GM23338 (cell line): ENCODE measurements at regions not wholly inside any gene's neighbourhood (a gene's known extent, or its start where the extent isn't known, plus 50 kb on each side); places are given as distances from the start of the nearest gene placed in this dataset.

ENCODE experiments used
- ATAC-seq: fragments of 200-7000 bp; cut with Tn5 transposase; 3 replicates; pipeline ENCODE4 v1.9.1; 2020
- DNase-seq: peaks from one replicate; pipeline ENCODE4 v3.0.0-alpha.2; 2015; ENCODE audit warnings: low spot score
- H2AFZ ChIP-seq: fragments of 200-600 bp; sonication (generic); 2 replicates; pipeline ENCODE4 v1.8.0; 2016; ENCODE audit warnings: antibody characterized with exemption, mild to moderate bottlenecking, moderate library complexity
- H3F3A ChIP-seq: fragments of 200-600 bp; sonication (generic); replicated peaks from 2 replicates; pipeline ENCODE4 v1.8.0; 2017; ENCODE audit warnings: antibody characterized with exemption, mixed run types, low read depth
- H3K27ac ChIP-seq: fragments of 200-600 bp; sonication (generic); 2 replicates; pipeline ENCODE4 v1.6.1; 2016; ENCODE audit warnings: low read depth
- H3K27me3 ChIP-seq: fragments of 200-600 bp; sonication (generic); 2 replicates; pipeline ENCODE4 v1.8.0; 2016; ENCODE audit warnings: mild to moderate bottlenecking, mixed run types, moderate library complexity; ENCODE audit not compliant: insufficient read depth
- H3K36me3 ChIP-seq: fragments of 200-600 bp; sonication (generic); 2 replicates; pipeline ENCODE4 v1.8.0; 2016; ENCODE audit warnings: mild to moderate bottlenecking; ENCODE audit not compliant: insufficient read depth
- H3K4me1 ChIP-seq: fragments of 200-600 bp; sonication (generic); 2 replicates; pipeline ENCODE4 v1.8.0; 2016; ENCODE audit warnings: mild to moderate bottlenecking, moderate library complexity; ENCODE audit not compliant: insufficient read depth
- H3K4me2 ChIP-seq: fragments of 200-600 bp; sonication (generic); 2 replicates; pipeline ENCODE4 v1.7.1; 2017; ENCODE audit warnings: mixed run types
- H3K4me3 ChIP-seq: fragments of 200-600 bp; sonication (generic); 2 replicates; pipeline ENCODE4 v1.6.1; 2016; ENCODE audit warnings: mixed run types
- H3K79me2 ChIP-seq: fragments of 200-600 bp; sonication (generic); replicated peaks from 2 replicates; pipeline ENCODE4 v1.8.0; 2017; ENCODE audit warnings: mild to moderate bottlenecking; ENCODE audit not compliant: insufficient read depth
- H3K9me2 ChIP-seq: fragments of 200-600 bp; sonication (generic); 2 replicates; pipeline ENCODE4 v1.8.0; 2017; ENCODE audit not compliant: insufficient read depth
- H4K20me1 ChIP-seq: fragments of 200-600 bp; sonication (generic); replicated peaks from 2 replicates; pipeline ENCODE4 v1.8.0; 2017; ENCODE audit warnings: mild to moderate bottlenecking; ENCODE audit not compliant: insufficient read depth
- H3K27ac Mint-ChIP-seq: 2 replicates; pipeline ENCODE4 v1.8.0; 2020; ENCODE audit warnings: inconsistent platforms, mild to moderate bottlenecking, moderate library complexity, mixed read lengths
- H3K27me3 Mint-ChIP-seq: 3 replicates; pipeline ENCODE4 v1.8.0; 2022; ENCODE audit warnings: low read depth, mild to moderate bottlenecking, moderate library complexity, mixed read lengths, inconsistent platforms; ENCODE audit not compliant: insufficient read depth, poor library complexity
- H3K36me3 Mint-ChIP-seq: 3 replicates; pipeline ENCODE4 v1.8.0; 2021; ENCODE audit warnings: low read depth, mild to moderate bottlenecking, inconsistent platforms, moderate library complexity, mixed read lengths
- H3K4me1 Mint-ChIP-seq: 3 replicates; pipeline ENCODE4 v1.8.0; 2020; ENCODE audit warnings: mild to moderate bottlenecking, inconsistent platforms, mixed read lengths
- H3K4me3 Mint-ChIP-seq: 3 replicates; pipeline ENCODE4 v1.8.0; 2021; ENCODE audit warnings: moderate library complexity, mild to moderate bottlenecking, inconsistent platforms, mixed read lengths
- H3K9me3 Mint-ChIP-seq: 3 replicates; pipeline ENCODE4 v1.8.0; 2020; ENCODE audit warnings: moderate library complexity, mild to moderate bottlenecking, inconsistent platforms, mixed read lengths
- CREB1 ChIP-seq: fragments of 250-450 bp; sonication (Bioruptor Pico); IDR thresholded peaks from 2 replicates; pipeline ENCODE4 v1.5.0; 2020; ENCODE audit warnings: low read depth, mild to moderate bottlenecking, moderate library complexity
- ETS1 ChIP-seq: IDR thresholded peaks from 2 replicates; pipeline ENCODE4 v1.6.1; 2016; ENCODE audit warnings: antibody characterized with exemption
- EZH2 ChIP-seq: fragments of 200-600 bp; sonication (generic); IDR thresholded peaks from one replicate; pipeline ENCODE4 v1.8.0; 2017; ENCODE audit warnings: antibody characterized with exemption, mild to moderate bottlenecking, low read depth; ENCODE audit not compliant: unreplicated experiment
- EZH2phosphoT487 ChIP-seq: fragments of 200-600 bp; sonication (generic); IDR thresholded peaks from one replicate; pipeline ENCODE4 v1.8.1; 2018; ENCODE audit warnings: antibody characterized with exemption; ENCODE audit not compliant: unreplicated experiment
- JUNB ChIP-seq: IDR thresholded peaks from one replicate; pipeline ENCODE4 v1.6.1; 2016; ENCODE audit warnings: antibody characterized with exemption; ENCODE audit not compliant: unreplicated experiment
- NANOG ChIP-seq: IDR thresholded peaks from 2 replicates; pipeline ENCODE4 v1.6.1; 2016; ENCODE audit warnings: antibody characterized with exemption, borderline replicate concordance
- POLR2AphosphoS5 ChIP-seq: IDR thresholded peaks from 2 replicates; pipeline ENCODE4 v1.6.1; 2016; ENCODE audit warnings: antibody characterized with exemption, low read depth
- ZNF114 ChIP-seq: fragments of 250-450 bp; sonication (Bioruptor Pico); IDR thresholded peaks from 2 replicates; pipeline ENCODE4 v1.5.0; 2020; ENCODE audit warnings: mild to moderate bottlenecking, moderate library complexity
- ZNF462 ChIP-seq: fragments of 250-450 bp; sonication (Bioruptor Pico); IDR thresholded peaks from 2 replicates; pipeline ENCODE4 v1.5.0; 2020; ENCODE audit warnings: mild to moderate bottlenecking, moderate library complexity
- TF ChIP-seq, protein P1 (sequence below), 2 experiments: fragments of 200-600 bp in 1 of 2; sonication (generic) in 1 of 2; conservative IDR thresholded peaks; 2 replicates each; pipeline versions ENCODE4 v1.5.1 to v1.6.1; 2016 to 2017; ENCODE audit warnings: antibody characterized with exemption in 2 of 2, low read depth in 2 of 2, mild to moderate bottlenecking in 2 of 2, moderate library complexity in 1 of 2
- TF ChIP-seq, protein P2 (sequence below): IDR thresholded peaks from one replicate; pipeline ENCODE4 v1.6.1; 2018; ENCODE audit warnings: antibody characterized with exemption; ENCODE audit not compliant: unreplicated experiment

GRCh38 chr18:28768791-28769768, 592.1 kb upstream of the CDH2 start (continued):
- no peak for TF ChIP-seq ZNF462 (CRISPR knock-in tag)

DNA sequence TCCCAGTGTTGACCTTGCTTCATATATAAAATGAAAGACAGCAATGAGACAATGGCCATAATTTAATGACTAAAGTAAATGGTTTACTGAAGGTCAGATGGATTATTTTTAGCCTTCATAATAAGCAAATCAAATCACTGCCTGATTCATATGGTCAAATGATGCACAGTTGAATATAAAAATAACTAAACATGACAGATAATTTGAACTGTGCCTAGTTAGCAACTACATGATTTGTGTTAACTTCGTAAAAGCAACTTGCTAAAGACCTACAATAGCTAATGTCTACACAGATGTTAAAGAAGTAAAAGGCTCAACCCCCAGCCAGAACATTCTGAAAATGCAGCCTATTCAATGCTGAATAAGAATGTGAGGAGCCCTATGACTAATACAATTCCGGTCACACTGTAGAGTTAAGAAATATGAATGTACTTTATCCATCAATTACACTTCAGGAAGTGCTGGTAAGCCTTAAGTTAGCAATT, 590.8 kb upstream of the CDH2 start:
- Histone ChIP-seq H4K20me1 (no peaks in the 10 kb centered on the region), H3K79me2 (no peaks in the 10 kb centered on the region), H3K4me1 (no peaks in the 10 kb centered on the region), H3K36me3 (no peaks in the 10 kb centered on the region), H2AFZ (no peak overlapping the region), H3F3A (no peaks in the 10 kb centered on the region), H3K27ac (no peak overlapping the region), H3K27me3 (no peaks in the 10 kb centered on the region), H3K4me2 (no peak overlapping the region), H3K9me2 (no peaks in the 10 kb centered on the region), H3K4me3 (no peak overlapping the region)
- Mint-ChIP-seq H3K4me1 (no peaks in the 10 kb centered on the region), H3K27ac (no peak overlapping the region), H3K36me3 (no peaks in the 10 kb centered on the region), H3K27me3 (peaks cover 2% of the 10 kb centered on the region), H3K4me3 (no peak overlapping the region), H3K9me3 (no peaks in the 10 kb centered on the region)
- DNase-seq (no peak), ATAC-seq (no peak)
- TF ChIP-seq JUNB: no peak
- TF ChIP-seq, protein P1, sequence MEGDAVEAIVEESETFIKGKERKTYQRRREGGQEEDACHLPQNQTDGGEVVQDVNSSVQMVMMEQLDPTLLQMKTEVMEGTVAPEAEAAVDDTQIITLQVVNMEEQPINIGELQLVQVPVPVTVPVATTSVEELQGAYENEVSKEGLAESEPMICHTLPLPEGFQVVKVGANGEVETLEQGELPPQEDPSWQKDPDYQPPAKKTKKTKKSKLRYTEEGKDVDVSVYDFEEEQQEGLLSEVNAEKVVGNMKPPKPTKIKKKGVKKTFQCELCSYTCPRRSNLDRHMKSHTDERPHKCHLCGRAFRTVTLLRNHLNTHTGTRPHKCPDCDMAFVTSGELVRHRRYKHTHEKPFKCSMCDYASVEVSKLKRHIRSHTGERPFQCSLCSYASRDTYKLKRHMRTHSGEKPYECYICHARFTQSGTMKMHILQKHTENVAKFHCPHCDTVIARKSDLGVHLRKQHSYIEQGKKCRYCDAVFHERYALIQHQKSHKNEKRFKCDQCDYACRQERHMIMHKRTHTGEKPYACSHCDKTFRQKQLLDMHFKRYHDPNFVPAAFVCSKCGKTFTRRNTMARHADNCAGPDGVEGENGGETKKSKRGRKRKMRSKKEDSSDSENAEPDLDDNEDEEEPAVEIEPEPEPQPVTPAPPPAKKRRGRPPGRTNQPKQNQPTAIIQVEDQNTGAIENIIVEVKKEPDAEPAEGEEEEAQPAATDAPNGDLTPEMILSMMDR (conservative IDR thresholded peaks at IDR 0.05; ENCODE audit: low read depth in 2 of 2): no peak
- TF ChIP-seq ETS1: no peak
- TF ChIP-seq CREB1 (CRISPR knock-in tag): no peak
- TF ChIP-seq, protein P2, sequence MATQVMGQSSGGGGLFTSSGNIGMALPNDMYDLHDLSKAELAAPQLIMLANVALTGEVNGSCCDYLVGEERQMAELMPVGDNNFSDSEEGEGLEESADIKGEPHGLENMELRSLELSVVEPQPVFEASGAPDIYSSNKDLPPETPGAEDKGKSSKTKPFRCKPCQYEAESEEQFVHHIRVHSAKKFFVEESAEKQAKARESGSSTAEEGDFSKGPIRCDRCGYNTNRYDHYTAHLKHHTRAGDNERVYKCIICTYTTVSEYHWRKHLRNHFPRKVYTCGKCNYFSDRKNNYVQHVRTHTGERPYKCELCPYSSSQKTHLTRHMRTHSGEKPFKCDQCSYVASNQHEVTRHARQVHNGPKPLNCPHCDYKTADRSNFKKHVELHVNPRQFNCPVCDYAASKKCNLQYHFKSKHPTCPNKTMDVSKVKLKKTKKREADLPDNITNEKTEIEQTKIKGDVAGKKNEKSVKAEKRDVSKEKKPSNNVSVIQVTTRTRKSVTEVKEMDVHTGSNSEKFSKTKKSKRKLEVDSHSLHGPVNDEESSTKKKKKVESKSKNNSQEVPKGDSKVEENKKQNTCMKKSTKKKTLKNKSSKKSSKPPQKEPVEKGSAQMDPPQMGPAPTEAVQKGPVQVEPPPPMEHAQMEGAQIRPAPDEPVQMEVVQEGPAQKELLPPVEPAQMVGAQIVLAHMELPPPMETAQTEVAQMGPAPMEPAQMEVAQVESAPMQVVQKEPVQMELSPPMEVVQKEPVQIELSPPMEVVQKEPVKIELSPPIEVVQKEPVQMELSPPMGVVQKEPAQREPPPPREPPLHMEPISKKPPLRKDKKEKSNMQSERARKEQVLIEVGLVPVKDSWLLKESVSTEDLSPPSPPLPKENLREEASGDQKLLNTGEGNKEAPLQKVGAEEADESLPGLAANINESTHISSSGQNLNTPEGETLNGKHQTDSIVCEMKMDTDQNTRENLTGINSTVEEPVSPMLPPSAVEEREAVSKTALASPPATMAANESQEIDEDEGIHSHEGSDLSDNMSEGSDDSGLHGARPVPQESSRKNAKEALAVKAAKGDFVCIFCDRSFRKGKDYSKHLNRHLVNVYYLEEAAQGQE: no peak
- no peak for TF ChIP-seq ZNF114 (CRISPR knock-in tag)
- TF ChIP-seq POLR2AphosphoS5: no peak
- no peak for TF ChIP-seq EZH2phosphoT487
- no peak for TF ChIP-seq NANOG
- no peak for TF ChIP-seq EZH2
